Mesothelial cell of epicardium (in vitro differentiated cells): ENCODE measurements at regions not wholly inside any gene's neighbourhood (a gene's known extent, or its start where the extent isn't known, plus 50 kb on each side); places are given as distances from the start of the nearest gene placed in this dataset.

Source experiments
- DNase-seq, 2 experiments: peaks; one replicate each; pipeline ENCODE4 v3.0.0; 2021; ENCODE audit warnings: low spot score in 2 of 2; ENCODE audit not compliant: unreplicated experiment in 2 of 2
- H3K27ac Mint-ChIP-seq: 2 replicates; pipeline ENCODE4 v1.8.0; 2021; ENCODE audit warnings: mixed read lengths
- H3K27me3 Mint-ChIP-seq: 2 replicates; pipeline ENCODE4 v1.8.0; 2021; ENCODE audit warnings: low read depth, mixed read lengths
- H3K36me3 Mint-ChIP-seq: 2 replicates; pipeline ENCODE4 v1.8.0; 2021; ENCODE audit warnings: mixed read lengths
- H3K4me1 Mint-ChIP-seq: 2 replicates; pipeline ENCODE4 v1.8.0; 2021; ENCODE audit warnings: mixed read lengths
- H3K4me3 Mint-ChIP-seq: 2 replicates; pipeline ENCODE4 v1.8.0; 2021; ENCODE audit warnings: mild to moderate bottlenecking, moderate library complexity, mixed read lengths
- H3K9me3 Mint-ChIP-seq: 2 replicates; pipeline ENCODE4 v1.8.0; 2021; ENCODE audit warnings: mixed read lengths
- CTCF ChIP-seq: fragments of 200-600 bp; sonication (generic); IDR thresholded peaks from one replicate; pipeline ENCODE4 v1.5.0; 2021; ENCODE audit warnings: antibody characterized with exemption; ENCODE audit not compliant: unreplicated experiment

GRCh38 chr3:88222343-88222742 is 72.6 kb downstream of the C3orf38 start:
- Mint-ChIP-seq H3K4me3 (no peak overlapping the region), H3K36me3 (no peaks in the 10 kb centered on the region), H3K27me3 (peaks cover 8% of the 10 kb centered on the region), H3K4me1 (no peaks in the 10 kb centered on the region), H3K27ac (no peak overlapping the region), H3K9me3 (no peaks in the 10 kb centered on the region)
- no peak for TF ChIP-seq CTCF
- DNase-seq = no peak

GRCh38 chr3:88225326-88226008 is 75.7 kb downstream of the C3orf38 start:
- Mint-ChIP-seq H3K27me3 (no peaks in the 10 kb centered on the region), H3K27ac (no peak overlapping the region), H3K4me3 (no peak overlapping the region), H3K36me3 (no peaks in the 10 kb centered on the region), H3K4me1 (no peaks in the 10 kb centered on the region), H3K9me3 (no peaks in the 10 kb centered on the region)
- TF ChIP-seq CTCF = no peak
- no peak for DNase-seq

GRCh38 chr3:88226910-88227309 is 77.2 kb downstream of the C3orf38 start:
- H3K4me1 Mint-ChIP-seq = peaks cover 1% of the 10 kb centered on the region
- H3K9me3 Mint-ChIP-seq = no peaks in the 10 kb centered on the region
- DNase-seq = no peak
- no peak overlapping the region for H3K4me3 Mint-ChIP-seq
- no peak overlapping the region for H3K27ac Mint-ChIP-seq
- no peaks in the 10 kb centered on the region for H3K36me3 Mint-ChIP-seq
- no peaks in the 10 kb centered on the region for H3K27me3 Mint-ChIP-seq
- TF ChIP-seq CTCF = no peak

GRCh38 chr3:88230638-88231037 is 80.9 kb downstream of the C3orf38 start:
- Mint-ChIP-seq H3K4me3 (no peak overlapping the region), H3K27me3 (no peaks in the 10 kb centered on the region), H3K4me1 (peaks cover 1% of the 10 kb centered on the region)

GRCh38 chr3:88231207-88231606 is 81.4 kb downstream of the C3orf38 start:
- Mint-ChIP-seq H3K9me3 (peaks cover 6% of the 10 kb centered on the region), H3K4me3 (no peak overlapping the region), H3K4me1 (peaks cover 1% of the 10 kb centered on the region), H3K27me3 (no peaks in the 10 kb centered on the region), H3K36me3 (no peaks in the 10 kb centered on the region), H3K27ac (no peak overlapping the region)
- no peak for DNase-seq
- no peak for TF ChIP-seq CTCF

More at GRCh38 chr3:88230638-88231037, 80.9 kb downstream of the C3orf38 start:
- Mint-ChIP-seq H3K27ac (no peak overlapping the region), H3K9me3 (peaks cover 6% of the 10 kb centered on the region), H3K36me3 (no peaks in the 10 kb centered on the region)
- no peak for TF ChIP-seq CTCF
- DNase-seq = no peak
